AG04450 (cell line): ENCODE measurements at regions not wholly inside any gene's neighbourhood (a gene's known extent, or its start where the extent isn't known, plus 50 kb on each side); places are given as distances from the start of the nearest gene placed in this dataset.

Source experiments
- CTCF ChIA-PET: fragments of 300-600, 350-600 bp; formaldehyde crosslinking; extraction: SDS; loops from one replicate; lab custom pipeline; 2022; ENCODE audit warnings: antibody characterized with exemption, inconsistent platforms; lab: Charles Lee
- POLR2A ChIA-PET: fragments of 350-600 bp; formaldehyde crosslinking; extraction: SDS; loops from one replicate; lab custom pipeline; 2021; ENCODE audit warnings: antibody characterized with exemption, inconsistent platforms; lab: Yijun Ruan, JAX
- DNase-seq: peaks from one replicate; pipeline ENCODE4 v3.0.0-alpha.2; 2011; ENCODE audit warnings: low read depth, low spot score
- H3K27ac ChIP-seq: one replicate; pipeline ENCODE4 v1.5.1; 2012; ENCODE audit warnings: low read depth, low read length, control low read depth
- H3K27me3 ChIP-seq: one replicate; pipeline ENCODE4 v1.6.0; 2012; ENCODE audit warnings: low read length; ENCODE audit not compliant: control insufficient read depth, insufficient read depth
- H3K4me3 ChIP-seq: 2 replicates; pipeline ENCODE4 v1.5.1; 2011; ENCODE audit warnings: mild to moderate bottlenecking, low read depth, low read length, control low read depth
- H3K9me3 ChIP-seq: 2 replicates; pipeline ENCODE4 v1.5.1; 2012; ENCODE audit warnings: low read length; ENCODE audit not compliant: control insufficient read depth, insufficient read depth
- TF ChIP-seq, protein P1 (sequence below): IDR thresholded peaks from 2 replicates; pipeline ENCODE4 v1.5.1; 2011; ENCODE audit warnings: low read depth, low read length, control low read depth, inconsistent platforms

DNA sequence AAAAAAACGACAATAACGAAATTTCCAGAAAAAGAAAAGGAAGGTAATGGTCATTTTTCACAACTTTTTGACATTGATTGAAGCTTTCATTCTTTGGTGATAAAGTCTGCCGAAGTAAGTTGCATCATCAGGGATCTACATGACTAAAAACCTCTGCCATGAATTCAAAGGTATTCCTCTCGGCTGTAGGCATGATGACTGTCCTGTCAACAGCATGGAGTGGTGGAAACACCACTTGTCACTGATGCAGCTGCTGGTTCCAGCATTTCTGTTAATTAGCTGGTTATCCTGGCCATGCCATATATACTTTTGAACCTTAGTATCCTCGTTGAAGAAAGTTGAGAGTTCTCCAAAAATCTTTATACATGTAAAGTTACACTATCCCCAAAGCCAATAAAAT, 859.0 kb upstream of the ARPP21 start:
- CTCF ChIA-PET: no interaction called here

GRCh38 chr3:34780973-34781372, 858.4 kb upstream of the ARPP21 start:
- H3K27me3 ChIP-seq: no peaks in the 10 kb centered on the region
- no peak for DNase-seq
- no peak overlapping the region for H3K4me3 ChIP-seq
- H3K9me3 ChIP-seq: peaks cover 2% of the 10 kb centered on the region; the same call in 1 of the 2 replicates
- no peak overlapping the region for H3K27ac ChIP-seq
- ChIA-PET CTCF (no interaction called here), POLR2A (no interaction called here)
- TF ChIP-seq, protein P1, sequence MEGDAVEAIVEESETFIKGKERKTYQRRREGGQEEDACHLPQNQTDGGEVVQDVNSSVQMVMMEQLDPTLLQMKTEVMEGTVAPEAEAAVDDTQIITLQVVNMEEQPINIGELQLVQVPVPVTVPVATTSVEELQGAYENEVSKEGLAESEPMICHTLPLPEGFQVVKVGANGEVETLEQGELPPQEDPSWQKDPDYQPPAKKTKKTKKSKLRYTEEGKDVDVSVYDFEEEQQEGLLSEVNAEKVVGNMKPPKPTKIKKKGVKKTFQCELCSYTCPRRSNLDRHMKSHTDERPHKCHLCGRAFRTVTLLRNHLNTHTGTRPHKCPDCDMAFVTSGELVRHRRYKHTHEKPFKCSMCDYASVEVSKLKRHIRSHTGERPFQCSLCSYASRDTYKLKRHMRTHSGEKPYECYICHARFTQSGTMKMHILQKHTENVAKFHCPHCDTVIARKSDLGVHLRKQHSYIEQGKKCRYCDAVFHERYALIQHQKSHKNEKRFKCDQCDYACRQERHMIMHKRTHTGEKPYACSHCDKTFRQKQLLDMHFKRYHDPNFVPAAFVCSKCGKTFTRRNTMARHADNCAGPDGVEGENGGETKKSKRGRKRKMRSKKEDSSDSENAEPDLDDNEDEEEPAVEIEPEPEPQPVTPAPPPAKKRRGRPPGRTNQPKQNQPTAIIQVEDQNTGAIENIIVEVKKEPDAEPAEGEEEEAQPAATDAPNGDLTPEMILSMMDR: no peak

More for the DNA sequence above, 859.0 kb upstream of the ARPP21 start:
- Histone ChIP-seq H3K4me3 (no peak overlapping the region), H3K27me3 (no peaks in the 10 kb centered on the region), H3K9me3 (peaks cover 5% of the 10 kb centered on the region; the same call in 1 of the 2 replicates), H3K27ac (no peak overlapping the region)
- POLR2A ChIA-PET: no interaction called here
- DNase-seq: no peak
- TF ChIP-seq, protein P1: no peak

- Histone ChIP-seq H3K4me3 (no peak overlapping the region), H3K27me3 (no peaks in the 10 kb centered on the region), H3K9me3 (peaks cover 3% of the 10 kb centered on the region), H3K27ac (no peak overlapping the region)
- POLR2A ChIA-PET: no interaction called here
- TF ChIP-seq, protein P1: no peak
- DNase-seq: no peak
- CTCF ChIA-PET: no interaction called here
These were observed 856.5 kb upstream of the ARPP21 start for GRCh38 chr3:34782871-34783270.

DNA sequence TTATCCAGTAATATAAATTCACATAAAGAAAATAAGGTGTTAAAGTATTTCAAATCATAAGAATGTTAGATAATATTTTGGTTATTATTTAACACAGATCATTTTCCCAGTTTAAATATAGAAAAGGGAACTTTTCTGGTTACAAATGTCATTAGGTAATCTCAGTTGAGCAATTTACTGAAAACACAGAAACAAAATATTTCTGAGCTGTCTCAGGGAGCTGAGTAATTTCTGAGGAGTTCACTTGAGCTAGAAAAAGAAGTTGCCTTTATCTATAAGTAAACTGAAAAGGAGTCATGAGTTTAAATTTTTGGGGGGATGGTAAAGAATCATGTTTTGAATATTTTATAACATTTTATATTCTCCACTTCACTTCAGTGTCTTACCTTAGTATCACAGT, 855.4 kb upstream of the ARPP21 start:
- Histone ChIP-seq H3K9me3 (peaks cover 6% of the 10 kb centered on the region), H3K27ac (no peak overlapping the region), H3K27me3 (no peaks in the 10 kb centered on the region), H3K4me3 (no peak overlapping the region)
- DNase-seq: no peak
- POLR2A ChIA-PET: no interaction called here
- CTCF ChIA-PET: no interaction called here
- TF ChIP-seq, protein P1: no peak

DNA sequence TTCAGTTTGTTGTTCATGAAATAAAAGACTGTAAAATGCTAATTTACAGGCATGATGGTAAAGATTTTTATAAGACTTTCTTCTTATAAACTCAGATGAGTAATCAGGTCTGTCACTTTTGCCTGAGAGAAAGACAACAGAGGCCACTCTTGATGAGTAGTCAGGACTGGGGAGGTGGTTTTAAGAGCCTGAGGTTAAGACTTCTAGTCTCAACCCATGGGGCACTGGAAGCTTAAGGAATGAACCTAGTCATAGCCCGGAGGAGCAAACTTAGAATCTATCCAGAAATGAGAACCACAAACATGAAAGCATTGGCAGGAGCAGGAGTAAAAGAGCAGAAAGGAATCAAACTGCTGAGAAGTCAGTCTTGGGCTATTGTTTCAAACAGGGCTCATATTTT, 846.3 kb upstream of the ARPP21 start:
- Histone ChIP-seq H3K27ac (no peak overlapping the region), H3K4me3 (no peak overlapping the region), H3K9me3 (peaks cover 18% of the 10 kb centered on the region), H3K27me3 (no peaks in the 10 kb centered on the region)
- CTCF ChIA-PET: no interaction called here
- POLR2A ChIA-PET: no interaction called here
- TF ChIP-seq, protein P1: no peak
- no peak for DNase-seq
